CD14-positive monocyte (primary cell): ENCODE measurements at regions not wholly inside any gene's neighbourhood (a gene's known extent, or its start where the extent isn't known, plus 50 kb on each side); places are given as distances from the start of the nearest gene placed in this dataset.

Experiments
- DNase-seq, 3 donors: peaks; one replicate each; pipeline ENCODE4 v3.0.0-alpha.2; 2011 to 2022
- H2AFZ ChIP-seq: 2 replicates; pipeline ENCODE4 v1.6.0; 2012; ENCODE audit warnings: mild to moderate bottlenecking, low read depth, low read length, inconsistent platforms; ENCODE audit not compliant: insufficient read depth, poor library complexity, severe bottlenecking
- H3K27ac ChIP-seq, 2 donors: 1 replicate in 1 of 2; 2 replicates in 1 of 2; pipeline ENCODE4 v1.5.1; 2012 to 2013; ENCODE audit warnings: low read length in 2 of 2, control low read depth in 1 of 2, inconsistent platforms in 1 of 2, low read depth in 1 of 2, mild to moderate bottlenecking in 1 of 2
- H3K27me3 ChIP-seq, 2 donors: one replicate each; pipeline versions ENCODE4 v1.6.0 to v1.6.1; 2011 to 2013; ENCODE audit warnings: low read length in 2 of 2; ENCODE audit not compliant: control insufficient read depth in 2 of 2, insufficient read depth in 2 of 2
- H3K36me3 ChIP-seq, 2 donors: replicated peaks in 1 of 2; 1 replicate in 1 of 2; 2 replicates in 1 of 2; pipeline versions ENCODE4 v1.5.1 to v1.6.1; 2012 to 2013; ENCODE audit warnings: low read length in 2 of 2, control low read depth in 1 of 2, inconsistent platforms in 1 of 2, mild to moderate bottlenecking in 1 of 2; ENCODE audit not compliant: insufficient read depth in 2 of 2, control insufficient read depth in 1 of 2
- H3K4me1 ChIP-seq, 2 donors: 1 replicate in 1 of 2; 2 replicates in 1 of 2; pipeline versions ENCODE4 v1.5.1 to v1.6.1; 2012 to 2013; ENCODE audit warnings: low read length in 2 of 2, control low read depth in 1 of 2, inconsistent platforms in 1 of 2, mild to moderate bottlenecking in 1 of 2, moderate library complexity in 1 of 2; ENCODE audit not compliant: insufficient read depth in 2 of 2, control insufficient read depth in 1 of 2
- H3K4me2 ChIP-seq: replicated peaks from 2 replicates; pipeline ENCODE3; 2012; ENCODE audit warnings: low read length, moderate library complexity, mild to moderate bottlenecking; ENCODE audit not compliant: poor library complexity, severe bottlenecking; ENCODE audit errors: extremely low read depth
- H3K4me3 ChIP-seq, 3 experiments: fragments of 200-600 bp in 1 of 3; sonication (generic) in 1 of 3; replicated peaks in 1 of 3; 1 replicate in 2 of 3; 2 replicates in 1 of 3; pipeline ENCODE4 v1.5.1; 2011 to 2013; ENCODE audit warnings: low read length in 3 of 3, mild to moderate bottlenecking in 3 of 3, control low read depth in 2 of 3, low read depth in 2 of 3, inconsistent platforms in 1 of 3, moderate library complexity in 1 of 3
- H3K79me2 ChIP-seq: 2 replicates; pipeline ENCODE4 v1.6.0; 2012; ENCODE audit warnings: mild to moderate bottlenecking, control low read depth, inconsistent platforms, low read length, moderate library complexity; ENCODE audit not compliant: insufficient read depth
- H3K9ac ChIP-seq: 2 replicates; pipeline ENCODE4 v1.6.0; 2017; ENCODE audit warnings: low read length, mild to moderate bottlenecking; ENCODE audit not compliant: insufficient read depth, poor library complexity, severe bottlenecking
- H3K9me3 ChIP-seq, 2 donors: replicated peaks in 1 of 2; 1 replicate in 1 of 2; 2 replicates in 1 of 2; pipeline versions ENCODE4 v1.5.1 to v1.6.1; 2012 to 2013; ENCODE audit warnings: low read length in 2 of 2, control low read depth in 1 of 2; ENCODE audit not compliant: control insufficient read depth in 1 of 2, insufficient read depth in 1 of 2
- H4K20me1 ChIP-seq: 2 replicates; pipeline ENCODE4 v1.6.0; 2012; ENCODE audit warnings: mild to moderate bottlenecking, low read length, control low read depth, moderate library complexity; ENCODE audit not compliant: insufficient read depth
- H3K27ac Mint-ChIP-seq, 7 donors: one replicate each; pipeline ENCODE4 v1.8.0; 2020; ENCODE audit warnings: mild to moderate bottlenecking in 7 of 7, mixed read lengths in 7 of 7, moderate library complexity in 6 of 7, inconsistent platforms in 2 of 7
- H3K27me3 Mint-ChIP-seq, 3 donors: one replicate each; pipeline ENCODE4 v1.8.0; 2021 to 2022; ENCODE audit warnings: low read depth in 3 of 3, mild to moderate bottlenecking in 3 of 3, mixed read lengths in 3 of 3, moderate library complexity in 3 of 3, inconsistent platforms in 1 of 3
- H3K36me3 Mint-ChIP-seq, 2 donors: one replicate each; pipeline ENCODE4 v1.8.0; 2020; ENCODE audit warnings: mixed read lengths in 2 of 2, inconsistent platforms in 1 of 2, mild to moderate bottlenecking in 1 of 2
- H3K4me1 Mint-ChIP-seq: one replicate; pipeline ENCODE4 v1.8.0; 2020; ENCODE audit warnings: mild to moderate bottlenecking, mixed read lengths
- H3K4me3 Mint-ChIP-seq, 2 donors: one replicate each; pipeline ENCODE4 v1.8.0; 2020; ENCODE audit warnings: mild to moderate bottlenecking in 2 of 2, mixed read lengths in 2 of 2, moderate library complexity in 1 of 2
- H3K9me3 Mint-ChIP-seq, 7 donors: one replicate each; pipeline ENCODE4 v1.8.0; 2020 to 2022; ENCODE audit warnings: mixed read lengths in 7 of 7, mild to moderate bottlenecking in 6 of 7, moderate library complexity in 6 of 7, inconsistent platforms in 2 of 7
- WGBS: methylation state at CpG from one replicate; pipeline ENCODE4 v1.1.5; 2013; ENCODE audit warnings: missing lambda C conversion rate; ENCODE audit not compliant: insufficient coverage; 5-methylcytosine and 5-hydroxymethylcytosine counted together
- intact Hi-C, 2 donors: fragments of 100-400 bp; cut with micrococcal nuclease; formaldehyde crosslinking; loops; one replicate each; pipeline versions ENCODE4 v1.15.0 to v1.15.1; 2023
- TF ChIP-seq, protein P1 (sequence below): fragments of 200-600 bp; IDR thresholded peaks from one replicate; pipeline ENCODE4 v1.8.0; 2022; ENCODE audit warnings: antibody characterized with exemption, mild to moderate bottlenecking

DNA sequence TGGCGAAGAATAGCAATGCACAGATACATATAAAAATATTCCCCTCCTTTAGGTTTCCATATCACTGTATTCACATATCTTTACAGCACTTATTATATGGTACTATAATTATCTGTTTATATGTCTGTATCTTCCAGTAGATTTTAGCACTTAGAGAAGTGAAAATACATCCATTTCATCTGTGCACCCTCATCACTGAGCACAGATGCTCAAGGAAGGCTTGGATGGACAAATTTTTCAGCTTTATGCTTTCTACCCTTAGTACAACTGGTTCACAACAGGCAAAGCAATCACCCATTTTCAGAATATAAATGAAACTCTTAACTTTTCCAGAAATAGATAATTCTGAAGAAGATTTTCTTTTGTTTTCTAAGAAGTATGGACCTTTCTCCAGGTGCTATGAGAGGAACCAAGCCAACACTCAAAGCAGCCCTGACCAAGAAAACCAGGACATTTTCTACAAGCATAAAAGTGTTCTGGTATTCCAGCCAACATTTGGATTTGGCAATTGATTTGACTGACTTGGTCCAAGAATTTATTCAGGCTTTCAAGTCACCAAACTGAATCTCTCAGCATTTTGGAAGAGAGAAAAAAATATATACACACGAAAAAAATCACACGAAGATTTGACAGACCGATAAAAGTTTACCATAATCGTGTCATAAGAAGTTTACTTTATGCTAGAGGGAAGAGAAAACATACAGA is 170.2 kb upstream of the CD180 start:
- no peak for DNase-seq
- Histone ChIP-seq H3K4me1 (no peaks in the 10 kb centered on the region), H3K9me3 (no peaks in the 10 kb centered on the region), H3K9ac (no peak overlapping the region), H3K4me3 (no peak overlapping the region), H2AFZ (no peak overlapping the region), H3K79me2 (no peaks in the 10 kb centered on the region), H4K20me1 (no peaks in the 10 kb centered on the region), H3K27me3 (no peaks in the 10 kb centered on the region), H3K4me2 (no peak overlapping the region), H3K27ac (no peak overlapping the region), H3K36me3 (no peaks in the 10 kb centered on the region)
- no peak overlapping the region for H3K27ac Mint-ChIP-seq
- no peak overlapping the region for H3K4me3 Mint-ChIP-seq
- intact Hi-C loops: no loop called here
- peaks cover 0 to 5% (median 0%) of the 10 kb centered on the region in 7 donors for H3K9me3 Mint-ChIP-seq
- H3K27me3 Mint-ChIP-seq: peaks cover 0 to 2% (median 0%) of the 10 kb centered on the region in 3 donors
- H3K36me3 Mint-ChIP-seq: no peaks in the 10 kb centered on the region
- TF ChIP-seq, protein P1, sequence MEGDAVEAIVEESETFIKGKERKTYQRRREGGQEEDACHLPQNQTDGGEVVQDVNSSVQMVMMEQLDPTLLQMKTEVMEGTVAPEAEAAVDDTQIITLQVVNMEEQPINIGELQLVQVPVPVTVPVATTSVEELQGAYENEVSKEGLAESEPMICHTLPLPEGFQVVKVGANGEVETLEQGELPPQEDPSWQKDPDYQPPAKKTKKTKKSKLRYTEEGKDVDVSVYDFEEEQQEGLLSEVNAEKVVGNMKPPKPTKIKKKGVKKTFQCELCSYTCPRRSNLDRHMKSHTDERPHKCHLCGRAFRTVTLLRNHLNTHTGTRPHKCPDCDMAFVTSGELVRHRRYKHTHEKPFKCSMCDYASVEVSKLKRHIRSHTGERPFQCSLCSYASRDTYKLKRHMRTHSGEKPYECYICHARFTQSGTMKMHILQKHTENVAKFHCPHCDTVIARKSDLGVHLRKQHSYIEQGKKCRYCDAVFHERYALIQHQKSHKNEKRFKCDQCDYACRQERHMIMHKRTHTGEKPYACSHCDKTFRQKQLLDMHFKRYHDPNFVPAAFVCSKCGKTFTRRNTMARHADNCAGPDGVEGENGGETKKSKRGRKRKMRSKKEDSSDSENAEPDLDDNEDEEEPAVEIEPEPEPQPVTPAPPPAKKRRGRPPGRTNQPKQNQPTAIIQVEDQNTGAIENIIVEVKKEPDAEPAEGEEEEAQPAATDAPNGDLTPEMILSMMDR: no peak
- peaks cover 7% of the 10 kb centered on the region for H3K4me1 Mint-ChIP-seq
- no CpG with 5 or more reads among the region's 5 CpGs for WGBS

DNA sequence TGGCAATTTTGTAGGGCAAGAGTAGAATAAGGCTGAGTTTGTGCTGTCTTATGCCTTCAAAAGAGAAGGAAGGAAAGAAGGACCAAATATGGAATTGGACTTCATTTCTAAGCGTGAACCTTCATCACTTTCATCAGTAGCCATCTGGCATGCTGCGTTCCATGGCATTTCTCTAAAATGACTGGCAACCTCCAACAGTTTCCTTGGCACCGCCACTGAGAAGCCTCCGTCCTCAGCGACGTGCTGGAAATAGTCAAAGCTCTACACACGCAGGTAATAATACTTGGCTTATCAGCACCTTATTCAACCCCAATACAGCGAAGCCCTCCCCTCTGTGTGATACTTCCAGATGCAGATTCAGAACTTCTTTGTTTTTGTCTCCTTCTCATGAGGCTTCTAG is 169.7 kb upstream of the CD180 start:
- H3K9me3 ChIP-seq: no peaks in the 10 kb centered on the region
- Mint-ChIP-seq H3K36me3 (no peaks in the 10 kb centered on the region), H3K9me3 (peaks cover 0 to 5% (median 0%) of the 10 kb centered on the region in 7 donors), H3K27ac (no peak overlapping the region), H3K27me3 (peaks cover 0 to 4% (median 0%) of the 10 kb centered on the region in 3 donors), H3K4me3 (no peak overlapping the region), H3K4me1 (peaks cover 7% of the 10 kb centered on the region)
- H3K9ac ChIP-seq: no peak overlapping the region
- TF ChIP-seq, protein P1: no peak
- H3K4me2 ChIP-seq: no peak overlapping the region
- H3K27me3 ChIP-seq: no peaks in the 10 kb centered on the region
- H3K79me2 ChIP-seq: no peaks in the 10 kb centered on the region
- no peak overlapping the region for H2AFZ ChIP-seq
- 95% methylated on average over 8 of the region's 8 CpGs for WGBS
- no peaks in the 10 kb centered on the region for H4K20me1 ChIP-seq
- H3K27ac ChIP-seq: no peak overlapping the region
- H3K36me3 ChIP-seq: no peaks in the 10 kb centered on the region
- no peaks in the 10 kb centered on the region for H3K4me1 ChIP-seq
- H3K4me3 ChIP-seq: no peak overlapping the region
- intact Hi-C loops: no loop called here
- DNase-seq: no peak
